COLO829 (cell line): ENCODE measurements at regions not wholly inside any gene's neighbourhood (a gene's known extent, or its start where the extent isn't known, plus 50 kb on each side); places are given as distances from the start of the nearest gene placed in this dataset.

Experiments
- DNase-seq: peaks from one replicate; pipeline ENCODE4 v3.0.0; 2012; ENCODE audit warnings: low spot score

- no peak for DNase-seq
Measured at GRCh38 chr2:9156483-9156882, 50.1 kb upstream of the ASAP2 start.

- no peak for DNase-seq
Measured at GRCh38 chr2:9154061-9154460, 52.6 kb upstream of the ASAP2 start.

GRCh38 chr2:9153643-9153980 lies 53.0 kb upstream of the ASAP2 start:
- DNase-seq = no peak

- no peak for DNase-seq
Measured at GRCh38 chr2:9152975-9153642, 53.5 kb upstream of the ASAP2 start.

GRCh38 chr2:9150906-9151305 lies 55.7 kb upstream of the ASAP2 start:
- no peak for DNase-seq

GRCh38 chr2:9150568-9150900 lies 56.1 kb upstream of the ASAP2 start:
- no peak for DNase-seq

- DNase-seq = no peak
Measured at GRCh38 chr2:9149726-9150567, 56.7 kb upstream of the ASAP2 start.

- no peak for DNase-seq
Measured at GRCh38 chr2:9149388-9149660, 57.3 kb upstream of the ASAP2 start.

- DNase-seq = no peak
Measured at GRCh38 chr2:9146646-9147045, 60.0 kb upstream of the ASAP2 start.

GRCh38 chr2:9145752-9146430 lies 60.7 kb upstream of the ASAP2 start:
- DNase-seq = no peak

- no peak for DNase-seq
Measured at GRCh38 chr2:9145109-9145751, 61.4 kb upstream of the ASAP2 start.

GRCh38 chr2:9144617-9145016 lies 62.0 kb upstream of the ASAP2 start:
- DNase-seq = no peak

- no peak for DNase-seq
Measured at GRCh38 chr2:9144046-9144445, 62.6 kb upstream of the ASAP2 start.

- no peak for DNase-seq
Measured at GRCh38 chr2:9143264-9143815, 63.3 kb upstream of the ASAP2 start.

GRCh38 chr2:9142551-9143263 lies 63.9 kb upstream of the ASAP2 start:
- DNase-seq = peak; percentile 63

- DNase-seq = no peak
Measured at GRCh38 chr2:9141706-9142460, 64.7 kb upstream of the ASAP2 start.

GRCh38 chr2:9141091-9141667 lies 65.4 kb upstream of the ASAP2 start:
- no peak for DNase-seq

GRCh38 chr2:9140645-9141044 lies 66.0 kb upstream of the ASAP2 start:
- no peak for DNase-seq

- peak; percentile 67 for DNase-seq
Measured at GRCh38 chr2:9139491-9140443, 66.8 kb upstream of the ASAP2 start.
